NCI-H1417 treated with DMSO at 0.1 percent for 48 hours (cell line): ENCODE measurements at regions not wholly inside any gene's neighbourhood (a gene's known extent, or its start where the extent isn't known, plus 50 kb on each side); places are given as distances from the start of the nearest gene placed in this dataset.

Source experiments
- DNase-seq: peaks from one replicate; lab custom pipeline; 2025; lab: John Stamatoyannopoulos, UW

GRCh38 chr1:30268923-30269666 is 454.3 kb downstream of the MATN1 start:
- no peak for DNase-seq

GRCh38 chr1:30267856-30268255 is 455.5 kb downstream of the MATN1 start:
- no peak for DNase-seq

GRCh38 chr1:30267046-30267445 is 456.3 kb downstream of the MATN1 start:
- DNase-seq = no peak

- DNase-seq = no peak
Observed at GRCh38 chr1:30265127-30266070, 458.0 kb downstream of the MATN1 start.

GRCh38 chr1:30264672-30265025 is 458.7 kb downstream of the MATN1 start:
- no peak for DNase-seq

GRCh38 chr1:30263888-30264671 is 459.3 kb downstream of the MATN1 start:
- DNase-seq = no peak

- no peak for DNase-seq
Observed at GRCh38 chr1:30263405-30263804, 460.0 kb downstream of the MATN1 start.

GRCh38 chr1:30262158-30262557 is 461.2 kb downstream of the MATN1 start:
- DNase-seq = no peak

GRCh38 chr1:30260318-30260717 is 463.1 kb downstream of the MATN1 start:
- DNase-seq = no peak

GRCh38 chr1:30259631-30260030 is 463.8 kb downstream of the MATN1 start:
- no peak for DNase-seq

- no peak for DNase-seq
Observed at GRCh38 chr1:30258876-30259275, 464.5 kb downstream of the MATN1 start.

- DNase-seq = no peak
Observed at GRCh38 chr1:30258471-30258870, 464.9 kb downstream of the MATN1 start.

- DNase-seq = no peak
Observed at GRCh38 chr1:30257742-30258380, 465.5 kb downstream of the MATN1 start.

GRCh38 chr1:30257322-30257721 is 466.1 kb downstream of the MATN1 start:
- no peak for DNase-seq

GRCh38 chr1:30256911-30257310 is 466.5 kb downstream of the MATN1 start:
- DNase-seq = no peak

- no peak for DNase-seq
Observed at GRCh38 chr1:30255111-30255724, 468.2 kb downstream of the MATN1 start.

GRCh38 chr1:30253807-30254440 is 469.5 kb downstream of the MATN1 start:
- DNase-seq = no peak

- no peak for DNase-seq
Observed at GRCh38 chr1:30253361-30253760, 470.0 kb downstream of the MATN1 start.

GRCh38 chr1:30250984-30251850 is 472.2 kb downstream of the MATN1 start:
- no peak for DNase-seq
